Hematopoietic multipotent progenitor cell treated with erythropoietin and hydrocortisone succinate and interleukin-3 and kit ligand, for 15 days (in vitro differentiated cells): ENCODE measurements at regions not wholly inside any gene's neighbourhood (a gene's known extent, or its start where the extent isn't known, plus 50 kb on each side); places are given as distances from the start of the nearest gene placed in this dataset.

Experiments
- DNase-seq: peaks from one replicate; pipeline ENCODE4 v3.0.0-alpha.2; 2015; ENCODE audit warnings: low spot score

GRCh38 chr13:85287528-85287927 lies 511.7 kb downstream of the SLITRK6 start:
- DNase-seq: no peak

GRCh38 chr13:85286081-85286480 lies 513.1 kb downstream of the SLITRK6 start:
- DNase-seq: no peak

GRCh38 chr13:85284349-85284748 lies 514.9 kb downstream of the SLITRK6 start:
- no peak for DNase-seq

- DNase-seq: no peak
Measured at GRCh38 chr13:85283408-85283807, 515.8 kb downstream of the SLITRK6 start.

- DNase-seq: no peak
Measured at GRCh38 chr13:85282876-85283275, 516.3 kb downstream of the SLITRK6 start.

GRCh38 chr13:85278851-85279250 lies 520.4 kb downstream of the SLITRK6 start:
- DNase-seq: no peak

GRCh38 chr13:85277748-85278147 lies 521.5 kb downstream of the SLITRK6 start:
- DNase-seq: no peak

- DNase-seq: no peak
Measured at GRCh38 chr13:85266771-85267170, 532.4 kb downstream of the SLITRK6 start.

GRCh38 chr13:85266331-85266730 lies 532.9 kb downstream of the SLITRK6 start:
- DNase-seq: no peak

- DNase-seq: no peak
Measured at GRCh38 chr13:85265296-85265695, 533.9 kb downstream of the SLITRK6 start.

GRCh38 chr13:85262499-85262898 lies 536.7 kb downstream of the SLITRK6 start:
- DNase-seq: no peak

- DNase-seq: no peak
Measured at GRCh38 chr13:85261757-85262346, 537.4 kb downstream of the SLITRK6 start.

GRCh38 chr13:85260896-85261295 lies 538.3 kb downstream of the SLITRK6 start:
- DNase-seq: no peak

GRCh38 chr13:85255978-85256377 lies 543.2 kb downstream of the SLITRK6 start:
- no peak for DNase-seq

- no peak for DNase-seq
Measured at GRCh38 chr13:85254641-85255040, 544.6 kb downstream of the SLITRK6 start.

- no peak for DNase-seq
Measured at GRCh38 chr13:85249151-85249550, 550.1 kb downstream of the SLITRK6 start.

GRCh38 chr13:85247780-85248179 lies 551.4 kb downstream of the SLITRK6 start:
- DNase-seq: no peak

- DNase-seq: no peak
Measured at GRCh38 chr13:85243831-85244230, 555.4 kb downstream of the SLITRK6 start.

GRCh38 chr13:85241060-85241459 lies 558.2 kb downstream of the SLITRK6 start:
- DNase-seq: no peak

GRCh38 chr13:85236413-85236812 lies 562.8 kb downstream of the SLITRK6 start:
- no peak for DNase-seq

- DNase-seq: no peak
Measured at GRCh38 chr13:85230691-85231093, 568.5 kb downstream of the SLITRK6 start.

GRCh38 chr13:85228692-85229091 lies 570.5 kb downstream of the SLITRK6 start:
- no peak for DNase-seq

- DNase-seq: no peak
Measured at GRCh38 chr13:85223883-85224656, 575.1 kb downstream of the SLITRK6 start.

- DNase-seq: no peak
Measured at GRCh38 chr13:85216576-85216975, 582.6 kb downstream of the SLITRK6 start.
